A204.1 (cell line): ENCODE measurements at regions not wholly inside any gene's neighbourhood (a gene's known extent, or its start where the extent isn't known, plus 50 kb on each side); places are given as distances from the start of the nearest gene placed in this dataset.
"Not testable (repeated sequence)": the region's sequence is repeated elsewhere in the genome, so short reads cannot be mapped to it uniquely, and the experiment has no call there.

Experiments
- FAIRE-seq: peaks from 2 replicates; lab custom pipeline; 2012; peaks lifted over from hg19 to GRCh38; lab: Jason Lieb, UNC

- FAIRE-seq, result no peak
Observed at GRCh38 chr9:26789959-26790358, 102.6 kb downstream of the CAAP1 start.

GRCh38 chr9:26786564-26786963 lies 106.0 kb downstream of the CAAP1 start:
- FAIRE-seq, result no peak

GRCh38 chr9:26782899-26783298 lies 109.7 kb downstream of the CAAP1 start:
- no peak for FAIRE-seq

- no peak for FAIRE-seq
Observed at GRCh38 chr9:26781906-26782305, 110.7 kb downstream of the CAAP1 start.

GRCh38 chr9:26780307-26780706 lies 112.3 kb downstream of the CAAP1 start:
- FAIRE-seq, result not testable (repeated sequence)

- no peak for FAIRE-seq
Observed at GRCh38 chr9:26779062-26779461, 113.5 kb downstream of the CAAP1 start.

- no peak for FAIRE-seq
Observed at GRCh38 chr9:26775391-26775790, 117.2 kb downstream of the CAAP1 start.

- FAIRE-seq, result no peak
Observed at GRCh38 chr9:26773056-26773455, 119.5 kb downstream of the CAAP1 start.

- FAIRE-seq, result no peak
Observed at GRCh38 chr9:26770821-26771220, 121.8 kb downstream of the CAAP1 start.

- FAIRE-seq, result no peak
Observed at GRCh38 chr9:26768145-26768544, 124.5 kb downstream of the CAAP1 start.

GRCh38 chr9:26760675-26761074 lies 131.9 kb downstream of the CAAP1 start:
- FAIRE-seq, result no peak

GRCh38 chr9:26758655-26759054 lies 133.9 kb downstream of the CAAP1 start:
- no peak for FAIRE-seq

- FAIRE-seq, result no peak
Observed at GRCh38 chr9:26756881-26757280, 135.7 kb downstream of the CAAP1 start.

- peak; percentile 40 for FAIRE-seq
Observed at GRCh38 chr9:26755476-26755875, 137.1 kb downstream of the CAAP1 start.

- no peak for FAIRE-seq
Observed at GRCh38 chr9:26754509-26755164, 138.0 kb downstream of the CAAP1 start.

GRCh38 chr9:26753971-26754370 lies 138.6 kb downstream of the CAAP1 start:
- FAIRE-seq, result no peak

- FAIRE-seq, result no peak
Observed at GRCh38 chr9:26750162-26750561, 142.4 kb downstream of the CAAP1 start.

- FAIRE-seq, result no peak
Observed at GRCh38 chr9:26748449-26749058, 144.0 kb downstream of the CAAP1 start.

GRCh38 chr9:26747611-26748010 lies 145.0 kb downstream of the CAAP1 start:
- no peak for FAIRE-seq

- FAIRE-seq, result no peak
Observed at GRCh38 chr9:26746357-26747072, 146.1 kb downstream of the CAAP1 start.

GRCh38 chr9:26745111-26745510 lies 147.5 kb downstream of the CAAP1 start:
- FAIRE-seq, result no peak

GRCh38 chr9:26744191-26744965 lies 148.2 kb downstream of the CAAP1 start:
- FAIRE-seq, result peak; percentile 98
